Nephron (organoid): ENCODE measurements at regions not wholly inside any gene's neighbourhood (a gene's known extent, or its start where the extent isn't known, plus 50 kb on each side); places are given as distances from the start of the nearest gene placed in this dataset.

Experiments used
- H3K27ac Mint-ChIP-seq, 3 experiments: 2 replicates each; pipeline ENCODE4 v1.8.0; 2020; ENCODE audit warnings: mixed read lengths in 3 of 3, mild to moderate bottlenecking in 2 of 3, moderate library complexity in 1 of 3
- H3K27me3 Mint-ChIP-seq: 2 replicates; pipeline ENCODE4 v1.8.0; 2021; ENCODE audit warnings: low read depth, mild to moderate bottlenecking, moderate library complexity, mixed read lengths
- H3K36me3 Mint-ChIP-seq: 2 replicates; pipeline ENCODE4 v1.8.0; 2020; ENCODE audit warnings: low read depth, mixed read lengths
- H3K4me1 Mint-ChIP-seq: 2 replicates; pipeline ENCODE4 v1.8.0; 2020; ENCODE audit warnings: mixed read lengths
- H3K4me3 Mint-ChIP-seq, 3 experiments: 2 replicates each; pipeline ENCODE4 v1.8.0; 2020; ENCODE audit warnings: mild to moderate bottlenecking in 3 of 3, mixed read lengths in 3 of 3, moderate library complexity in 2 of 3
- H3K9me3 Mint-ChIP-seq: 2 replicates; pipeline ENCODE4 v1.8.0; 2020; ENCODE audit warnings: mixed read lengths
- TF ChIP-seq, protein P1 (sequence below), 3 experiments: fragments of 200-600 bp; sonication (generic); IDR thresholded peaks; one replicate each; pipeline ENCODE4 v1.5.0; 2021; ENCODE audit warnings: antibody characterized with exemption in 3 of 3; ENCODE audit not compliant: unreplicated experiment in 3 of 3

DNA sequence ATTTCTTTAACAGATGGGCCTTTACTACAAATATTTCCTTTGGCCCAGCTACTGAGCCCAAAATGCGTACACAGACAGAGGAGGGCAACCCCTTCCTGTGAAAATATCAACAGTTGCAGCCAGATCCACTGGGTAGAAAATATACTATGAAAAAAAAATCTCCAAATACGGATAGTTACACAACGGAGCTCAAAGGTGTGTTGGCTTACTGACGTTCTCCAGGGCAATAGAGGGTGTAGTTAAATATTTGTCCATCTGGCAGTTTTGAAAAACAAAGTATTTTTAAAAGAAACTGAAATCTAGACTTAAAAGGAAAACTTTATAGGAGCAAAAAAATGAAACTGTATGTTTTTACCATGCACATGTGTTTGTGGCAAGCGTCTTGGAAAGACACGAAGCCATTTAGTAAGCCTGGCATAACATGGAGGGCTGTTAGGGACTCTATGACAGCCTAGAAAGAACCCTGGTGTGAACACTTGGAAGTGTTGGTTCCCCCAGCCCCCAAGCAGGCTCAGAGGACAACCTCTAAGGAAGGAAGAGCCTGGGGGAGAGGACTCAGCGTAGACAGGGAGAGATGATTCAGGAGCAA, 157.8 kb upstream of the TRPM3 start:
- no peak overlapping the region for H3K4me3 Mint-ChIP-seq
- H3K4me1 Mint-ChIP-seq, result no peaks in the 10 kb centered on the region
- H3K9me3 Mint-ChIP-seq, result no peaks in the 10 kb centered on the region
- no peak overlapping the region for H3K27ac Mint-ChIP-seq
- TF ChIP-seq, protein P1, sequence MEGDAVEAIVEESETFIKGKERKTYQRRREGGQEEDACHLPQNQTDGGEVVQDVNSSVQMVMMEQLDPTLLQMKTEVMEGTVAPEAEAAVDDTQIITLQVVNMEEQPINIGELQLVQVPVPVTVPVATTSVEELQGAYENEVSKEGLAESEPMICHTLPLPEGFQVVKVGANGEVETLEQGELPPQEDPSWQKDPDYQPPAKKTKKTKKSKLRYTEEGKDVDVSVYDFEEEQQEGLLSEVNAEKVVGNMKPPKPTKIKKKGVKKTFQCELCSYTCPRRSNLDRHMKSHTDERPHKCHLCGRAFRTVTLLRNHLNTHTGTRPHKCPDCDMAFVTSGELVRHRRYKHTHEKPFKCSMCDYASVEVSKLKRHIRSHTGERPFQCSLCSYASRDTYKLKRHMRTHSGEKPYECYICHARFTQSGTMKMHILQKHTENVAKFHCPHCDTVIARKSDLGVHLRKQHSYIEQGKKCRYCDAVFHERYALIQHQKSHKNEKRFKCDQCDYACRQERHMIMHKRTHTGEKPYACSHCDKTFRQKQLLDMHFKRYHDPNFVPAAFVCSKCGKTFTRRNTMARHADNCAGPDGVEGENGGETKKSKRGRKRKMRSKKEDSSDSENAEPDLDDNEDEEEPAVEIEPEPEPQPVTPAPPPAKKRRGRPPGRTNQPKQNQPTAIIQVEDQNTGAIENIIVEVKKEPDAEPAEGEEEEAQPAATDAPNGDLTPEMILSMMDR (IDR thresholded peaks at IDR 0.05; ENCODE audit: unreplicated experiment in 3 of 3), result no peak
- H3K36me3 Mint-ChIP-seq, result no peaks in the 10 kb centered on the region
- no peaks in the 10 kb centered on the region for H3K27me3 Mint-ChIP-seq

DNA sequence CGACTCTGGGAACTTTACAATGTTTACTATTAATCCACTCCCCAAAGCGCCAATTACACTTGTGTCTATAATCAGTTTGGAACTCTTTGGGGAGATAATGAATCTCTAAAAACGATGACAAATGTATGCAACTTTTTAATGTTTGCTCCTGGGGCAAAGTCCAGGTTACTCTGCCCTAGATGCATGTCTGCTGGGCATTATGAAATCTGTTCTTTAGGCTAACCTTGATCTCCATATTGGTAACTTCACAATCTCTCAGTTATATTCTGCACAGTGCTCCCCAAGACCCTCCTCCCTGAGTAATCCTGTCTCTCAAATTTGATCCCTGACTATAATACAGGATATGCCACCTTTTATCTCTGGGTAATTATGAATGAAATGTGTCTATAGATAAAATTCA, 152.2 kb upstream of the TRPM3 start:
- Mint-ChIP-seq H3K36me3 (no peaks in the 10 kb centered on the region), H3K4me3 (no peak overlapping the region), H3K9me3 (no peaks in the 10 kb centered on the region), H3K27ac (no peak overlapping the region), H3K4me1 (peaks cover 8% of the 10 kb centered on the region), H3K27me3 (no peaks in the 10 kb centered on the region)
- TF ChIP-seq, protein P1 (IDR thresholded peaks at IDR 0.05; ENCODE audit: unreplicated experiment in 3 of 3), result no peak

DNA sequence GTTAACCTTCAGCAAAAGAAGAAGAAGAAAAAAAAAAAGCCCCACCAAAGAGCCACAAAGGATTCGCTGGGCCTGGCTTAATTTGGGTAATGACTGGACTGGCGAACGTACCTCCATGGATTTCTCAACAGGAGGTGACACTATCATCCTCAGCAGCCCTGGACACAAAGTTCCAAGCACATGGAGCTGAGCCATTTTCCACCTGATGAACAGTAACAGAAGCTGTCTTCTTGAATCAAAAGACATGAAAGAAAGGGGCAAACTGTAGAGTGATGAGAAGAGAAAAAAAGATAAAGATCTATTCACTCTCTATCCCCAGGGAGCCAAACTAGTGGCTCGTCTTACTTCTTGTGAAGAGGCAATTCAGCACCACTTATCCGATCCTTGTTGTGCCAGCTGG, 150.2 kb upstream of the TRPM3 start:
- Mint-ChIP-seq H3K27me3 (no peaks in the 10 kb centered on the region), H3K9me3 (no peaks in the 10 kb centered on the region), H3K4me3 (no peak overlapping the region), H3K4me1 (peaks cover 9% of the 10 kb centered on the region), H3K27ac (no peak overlapping the region), H3K36me3 (no peaks in the 10 kb centered on the region)
- TF ChIP-seq, protein P1 (IDR thresholded peaks at IDR 0.05; ENCODE audit: unreplicated experiment in 3 of 3), result no peak

DNA sequence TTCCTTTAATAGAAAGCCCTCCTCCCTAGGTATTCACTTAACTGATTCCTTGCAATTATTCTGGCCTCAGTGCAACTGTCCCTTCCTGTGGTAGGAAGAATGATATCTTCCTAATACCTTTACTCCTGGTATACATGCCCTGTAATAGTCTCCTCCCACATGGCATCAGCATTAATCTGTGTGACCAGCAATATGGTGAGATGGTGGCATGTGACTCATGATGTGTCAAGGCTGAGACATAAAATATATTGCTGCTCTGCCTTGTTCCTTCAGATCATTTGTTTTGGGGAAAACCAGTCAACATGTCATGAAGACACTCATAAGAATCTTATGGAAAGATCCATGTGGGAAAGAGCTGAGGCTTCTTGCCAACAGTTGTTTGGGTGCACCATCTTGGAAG, 149.1 kb upstream of the TRPM3 start:
- H3K27me3 Mint-ChIP-seq, result no peaks in the 10 kb centered on the region
- TF ChIP-seq, protein P1 (IDR thresholded peaks at IDR 0.05; ENCODE audit: unreplicated experiment in 3 of 3), result no peak
- no peaks in the 10 kb centered on the region for H3K36me3 Mint-ChIP-seq
- H3K9me3 Mint-ChIP-seq, result no peaks in the 10 kb centered on the region
- H3K27ac Mint-ChIP-seq, result no peak overlapping the region
- H3K4me3 Mint-ChIP-seq, result no peak overlapping the region
- peaks cover 9% of the 10 kb centered on the region for H3K4me1 Mint-ChIP-seq

DNA sequence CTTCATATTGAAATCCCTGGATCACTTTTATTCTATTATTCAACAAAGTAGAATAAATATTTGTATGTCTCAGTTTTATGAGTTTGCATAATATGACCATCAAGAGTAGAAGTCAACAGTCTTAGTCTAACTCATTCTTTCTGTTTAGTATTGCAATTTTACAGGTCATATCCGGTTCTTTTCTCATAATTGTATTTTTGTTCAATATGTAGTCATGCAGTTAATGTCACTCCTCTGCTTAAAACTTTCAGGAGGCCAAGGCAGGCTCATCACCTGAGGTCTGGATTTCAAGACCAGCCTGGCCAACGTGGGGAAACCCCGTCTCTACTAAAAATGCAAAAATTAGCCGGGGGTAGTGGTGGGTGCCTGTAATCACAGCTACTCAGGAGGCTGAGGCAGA, 148.4 kb upstream of the TRPM3 start:
- no peaks in the 10 kb centered on the region for H3K27me3 Mint-ChIP-seq
- H3K4me1 Mint-ChIP-seq, result peaks cover 9% of the 10 kb centered on the region
- TF ChIP-seq, protein P1 (IDR thresholded peaks at IDR 0.05; ENCODE audit: unreplicated experiment in 3 of 3), result no peak
- no peaks in the 10 kb centered on the region for H3K36me3 Mint-ChIP-seq
- H3K9me3 Mint-ChIP-seq, result no peaks in the 10 kb centered on the region
- H3K4me3 Mint-ChIP-seq, result no peak overlapping the region
- H3K27ac Mint-ChIP-seq, result peak overlapping the region in 1 of 3 experiments; percentile 86

DNA sequence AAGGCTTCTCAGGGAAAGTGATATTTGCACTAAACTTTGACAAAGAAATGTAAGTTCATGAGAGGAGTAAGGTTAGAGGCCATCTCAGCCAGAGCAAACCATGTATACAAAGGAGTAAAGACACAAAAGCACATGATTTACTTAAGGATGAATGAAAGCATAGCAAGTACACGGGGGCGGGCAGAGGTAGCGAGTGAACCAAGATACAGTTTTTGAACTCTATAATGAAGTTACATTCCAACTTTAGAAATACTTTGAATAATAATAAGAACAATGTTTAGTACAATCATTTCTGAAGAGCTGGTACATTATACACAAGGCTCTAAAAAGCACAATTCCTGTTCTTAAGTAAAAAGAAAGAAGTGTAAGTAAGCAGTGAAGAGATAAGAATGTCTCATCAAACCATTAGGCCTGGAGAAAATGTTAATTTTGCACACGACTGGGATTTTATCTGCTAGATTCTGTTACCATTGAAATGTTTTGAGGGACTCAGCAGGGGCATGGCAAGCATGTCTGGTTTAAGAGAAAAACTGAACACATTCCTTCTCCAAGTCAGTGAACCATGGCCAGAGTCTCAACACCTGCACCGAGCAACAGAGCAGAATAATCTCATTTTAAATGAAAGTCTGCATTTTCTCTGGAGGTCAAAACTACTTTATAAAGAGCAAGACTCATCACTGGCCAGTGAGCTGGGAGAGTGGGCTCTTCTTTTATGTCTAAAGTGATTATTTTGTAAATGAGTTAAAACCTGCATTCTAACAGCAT, 147.6 kb upstream of the TRPM3 start:
- peaks cover 9% of the 10 kb centered on the region for H3K4me1 Mint-ChIP-seq
- H3K27ac Mint-ChIP-seq, result peak overlapping the region; percentile 47 to 86 (median 78)
- H3K4me3 Mint-ChIP-seq, result no peak overlapping the region
- TF ChIP-seq, protein P1 (IDR thresholded peaks at IDR 0.05; ENCODE audit: unreplicated experiment in 3 of 3), result no peak
- H3K27me3 Mint-ChIP-seq, result no peaks in the 10 kb centered on the region
- H3K36me3 Mint-ChIP-seq, result no peaks in the 10 kb centered on the region
- H3K9me3 Mint-ChIP-seq, result no peaks in the 10 kb centered on the region
